IMR-90 (cell line): ENCODE measurements at regions not wholly inside any gene's neighbourhood (a gene's known extent, or its start where the extent isn't known, plus 50 kb on each side); places are given as distances from the start of the nearest gene placed in this dataset.

ENCODE experiments used
- POLR2A ChIP-seq: IDR thresholded peaks from 2 replicates; pipeline ENCODE4 v1.6.1; 2012; ENCODE audit warnings: mild to moderate bottlenecking, low read depth, low read length
- RFX5 ChIP-seq: IDR thresholded peaks from 2 replicates; pipeline ENCODE4 v1.8.0; 2012; ENCODE audit warnings: low read depth, mild to moderate bottlenecking, low read length, moderate library complexity
- TF ChIP-seq, protein P1 (sequence below): conservative IDR thresholded peaks from 2 replicates; pipeline ENCODE4 v1.5.1; 2012; ENCODE audit warnings: mild to moderate bottlenecking, low read depth, low read length, improper control_type of control experiment
- TF ChIP-seq, protein P2 (sequence below): fragments of 150-350 bp; IDR thresholded peaks from 2 replicates; pipeline ENCODE4 v1.6.1; 2017; ENCODE audit warnings: mild to moderate bottlenecking, antibody characterized with exemption, low read length, low read depth

DNA sequence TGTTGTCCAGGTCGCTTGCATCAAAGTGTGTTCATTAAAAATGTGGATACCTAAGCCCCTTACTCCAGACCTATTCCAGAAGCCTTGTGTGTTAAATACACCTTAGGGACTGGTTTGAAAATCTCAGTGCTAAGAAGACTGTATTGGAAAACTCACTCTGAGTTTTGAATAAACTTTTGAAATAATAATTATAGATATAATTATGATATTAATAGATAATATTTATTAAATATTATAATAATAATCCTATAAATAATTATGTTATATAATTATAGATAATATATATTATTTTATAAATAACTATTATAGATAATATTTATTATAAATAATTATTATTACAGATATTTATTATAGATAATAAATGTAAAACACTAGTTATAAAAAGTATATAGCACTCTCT is 165.3 kb downstream of the ARRDC3 start:
- TF ChIP-seq, protein P1, sequence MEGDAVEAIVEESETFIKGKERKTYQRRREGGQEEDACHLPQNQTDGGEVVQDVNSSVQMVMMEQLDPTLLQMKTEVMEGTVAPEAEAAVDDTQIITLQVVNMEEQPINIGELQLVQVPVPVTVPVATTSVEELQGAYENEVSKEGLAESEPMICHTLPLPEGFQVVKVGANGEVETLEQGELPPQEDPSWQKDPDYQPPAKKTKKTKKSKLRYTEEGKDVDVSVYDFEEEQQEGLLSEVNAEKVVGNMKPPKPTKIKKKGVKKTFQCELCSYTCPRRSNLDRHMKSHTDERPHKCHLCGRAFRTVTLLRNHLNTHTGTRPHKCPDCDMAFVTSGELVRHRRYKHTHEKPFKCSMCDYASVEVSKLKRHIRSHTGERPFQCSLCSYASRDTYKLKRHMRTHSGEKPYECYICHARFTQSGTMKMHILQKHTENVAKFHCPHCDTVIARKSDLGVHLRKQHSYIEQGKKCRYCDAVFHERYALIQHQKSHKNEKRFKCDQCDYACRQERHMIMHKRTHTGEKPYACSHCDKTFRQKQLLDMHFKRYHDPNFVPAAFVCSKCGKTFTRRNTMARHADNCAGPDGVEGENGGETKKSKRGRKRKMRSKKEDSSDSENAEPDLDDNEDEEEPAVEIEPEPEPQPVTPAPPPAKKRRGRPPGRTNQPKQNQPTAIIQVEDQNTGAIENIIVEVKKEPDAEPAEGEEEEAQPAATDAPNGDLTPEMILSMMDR: no peak
- TF ChIP-seq, protein P2, sequence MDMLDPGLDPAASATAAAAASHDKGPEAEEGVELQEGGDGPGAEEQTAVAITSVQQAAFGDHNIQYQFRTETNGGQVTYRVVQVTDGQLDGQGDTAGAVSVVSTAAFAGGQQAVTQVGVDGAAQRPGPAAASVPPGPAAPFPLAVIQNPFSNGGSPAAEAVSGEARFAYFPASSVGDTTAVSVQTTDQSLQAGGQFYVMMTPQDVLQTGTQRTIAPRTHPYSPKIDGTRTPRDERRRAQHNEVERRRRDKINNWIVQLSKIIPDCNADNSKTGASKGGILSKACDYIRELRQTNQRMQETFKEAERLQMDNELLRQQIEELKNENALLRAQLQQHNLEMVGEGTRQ: no peak
- no peak for TF ChIP-seq RFX5
- no peak for TF ChIP-seq POLR2A
